Activated CD8-positive, alpha-beta memory T cell treated with anti-CD3 and anti-CD28 coated beads, Interleukin-2, amount 10 ng/mL, durations not matched to agents 7 days and 5 days (primary cell): ENCODE measurements at regions not wholly inside any gene's neighbourhood (a gene's known extent, or its start where the extent isn't known, plus 50 kb on each side); places are given as distances from the start of the nearest gene placed in this dataset.

Experiments used
- ATAC-seq: fragments of 150-1000 bp; cut with Tn5 transposase; one replicate; pipeline ENCODE4 v1.10.0; 2021; ENCODE audit warnings: moderate library complexity
- CTCF ChIA-PET: fragments of 350-600 bp; sonication (Branson Sonifier 250); formaldehyde crosslinking; loops from one replicate; lab custom pipeline; 2021; ENCODE audit warnings: antibody characterized with exemption; lab: Charles Lee
- DNase-seq: peaks from one replicate; pipeline ENCODE4 v3.0.0-alpha.2; 2020
- H3K27ac Mint-ChIP-seq: one replicate; pipeline ENCODE4 v1.8.0; 2021; ENCODE audit warnings: mild to moderate bottlenecking, mixed read lengths
- H3K27me3 Mint-ChIP-seq: one replicate; pipeline ENCODE4 v1.8.0; 2021; ENCODE audit warnings: mixed read lengths
- H3K36me3 Mint-ChIP-seq: one replicate; pipeline ENCODE4 v1.8.0; 2021; ENCODE audit warnings: mild to moderate bottlenecking, mixed read lengths
- H3K4me1 Mint-ChIP-seq: one replicate; pipeline ENCODE4 v1.8.0; 2021; ENCODE audit warnings: mixed read lengths
- H3K4me3 Mint-ChIP-seq: one replicate; pipeline ENCODE4 v1.8.0; 2021; ENCODE audit warnings: mild to moderate bottlenecking, moderate library complexity, mixed read lengths
- H3K9me3 Mint-ChIP-seq: one replicate; pipeline ENCODE4 v1.8.0; 2022; ENCODE audit warnings: low read depth, mixed read lengths

GRCh38 chr2:217621391-217621801 is 381.4 kb downstream of the TNS1 start:
- no peak overlapping the region for H3K4me3 Mint-ChIP-seq
- H3K27ac Mint-ChIP-seq: no peak overlapping the region

GRCh38 chr2:217618744-217619143 is 384.1 kb downstream of the TNS1 start:
- CTCF ChIA-PET: no interaction called here
- H3K27me3 Mint-ChIP-seq: peaks cover 2% of the 10 kb centered on the region
- no peaks in the 10 kb centered on the region for H3K4me1 Mint-ChIP-seq
- no peaks in the 10 kb centered on the region for H3K9me3 Mint-ChIP-seq
- ATAC-seq: no peak
- no peak overlapping the region for H3K27ac Mint-ChIP-seq
- H3K36me3 Mint-ChIP-seq: no peaks in the 10 kb centered on the region
- no peak overlapping the region for H3K4me3 Mint-ChIP-seq
- DNase-seq: no peak

More at GRCh38 chr2:217621391-217621801, 381.4 kb downstream of the TNS1 start:
- H3K27me3 Mint-ChIP-seq: peaks cover 2% of the 10 kb centered on the region
- no peaks in the 10 kb centered on the region for H3K36me3 Mint-ChIP-seq
- DNase-seq (no peak), ATAC-seq (no peak)
- H3K4me1 Mint-ChIP-seq: no peaks in the 10 kb centered on the region
- H3K9me3 Mint-ChIP-seq: no peaks in the 10 kb centered on the region
- CTCF ChIA-PET: interaction anchor here (0.6 kb wide), 1 partner anchor 101 kb away, joined by 3 read pairs; no protein-coding TSS in a partner anchor

GRCh38 chr2:217617616-217618022 is 385.2 kb downstream of the TNS1 start:
- Mint-ChIP-seq H3K36me3 (no peaks in the 10 kb centered on the region), H3K9me3 (no peaks in the 10 kb centered on the region), H3K4me3 (no peak overlapping the region), H3K27ac (no peak overlapping the region), H3K27me3 (peaks cover 2% of the 10 kb centered on the region), H3K4me1 (no peaks in the 10 kb centered on the region)
- ATAC-seq (no peak), DNase-seq (no peak)
- CTCF ChIA-PET: no interaction called here

- Mint-ChIP-seq H3K27me3 (peaks cover 2% of the 10 kb centered on the region), H3K4me3 (no peak overlapping the region), H3K4me1 (no peaks in the 10 kb centered on the region), H3K36me3 (no peaks in the 10 kb centered on the region), H3K9me3 (no peaks in the 10 kb centered on the region), H3K27ac (no peak overlapping the region)
- CTCF ChIA-PET: no interaction called here
- no peak for DNase-seq
- ATAC-seq: no peak
Measured at GRCh38 chr2:217616936-217617335, 385.9 kb downstream of the TNS1 start.

GRCh38 chr2:217615171-217615570 is 387.6 kb downstream of the TNS1 start:
- H3K9me3 Mint-ChIP-seq: no peaks in the 10 kb centered on the region
- no peaks in the 10 kb centered on the region for H3K27me3 Mint-ChIP-seq
- H3K4me3 Mint-ChIP-seq: no peak overlapping the region
- H3K4me1 Mint-ChIP-seq: peaks cover 14% of the 10 kb centered on the region
- ATAC-seq (no peak), DNase-seq (no peak)
- no peak overlapping the region for H3K27ac Mint-ChIP-seq
- CTCF ChIA-PET: no interaction called here
- H3K36me3 Mint-ChIP-seq: no peaks in the 10 kb centered on the region

GRCh38 chr2:217614498-217614897 is 388.3 kb downstream of the TNS1 start:
- DNase-seq (no peak), ATAC-seq (no peak)
- H3K27me3 Mint-ChIP-seq: no peaks in the 10 kb centered on the region
- CTCF ChIA-PET: no interaction called here
- no peak overlapping the region for H3K27ac Mint-ChIP-seq
- no peak overlapping the region for H3K4me3 Mint-ChIP-seq
- peaks cover 19% of the 10 kb centered on the region for H3K4me1 Mint-ChIP-seq
- no peaks in the 10 kb centered on the region for H3K36me3 Mint-ChIP-seq
- no peaks in the 10 kb centered on the region for H3K9me3 Mint-ChIP-seq

- H3K27ac Mint-ChIP-seq: no peak overlapping the region
- peaks cover 19% of the 10 kb centered on the region for H3K4me1 Mint-ChIP-seq
- DNase-seq (no peak), ATAC-seq (no peak)
- H3K27me3 Mint-ChIP-seq: no peaks in the 10 kb centered on the region
- CTCF ChIA-PET: no interaction called here
- H3K4me3 Mint-ChIP-seq: no peak overlapping the region
- H3K36me3 Mint-ChIP-seq: no peaks in the 10 kb centered on the region
- H3K9me3 Mint-ChIP-seq: no peaks in the 10 kb centered on the region
Measured at GRCh38 chr2:217614096-217614495, 388.7 kb downstream of the TNS1 start.

GRCh38 chr2:217612920-217613319 is 389.9 kb downstream of the TNS1 start:
- DNase-seq: no peak
- H3K4me3 Mint-ChIP-seq: no peak overlapping the region
- H3K9me3 Mint-ChIP-seq: no peaks in the 10 kb centered on the region
- H3K27ac Mint-ChIP-seq: no peak overlapping the region
- H3K4me1 Mint-ChIP-seq: peaks cover 19% of the 10 kb centered on the region
- ATAC-seq: no peak
- no peaks in the 10 kb centered on the region for H3K27me3 Mint-ChIP-seq
- CTCF ChIA-PET: no interaction called here
- no peaks in the 10 kb centered on the region for H3K36me3 Mint-ChIP-seq

- Mint-ChIP-seq H3K4me1 (peaks cover 19% of the 10 kb centered on the region), H3K9me3 (no peaks in the 10 kb centered on the region), H3K27me3 (no peaks in the 10 kb centered on the region), H3K4me3 (no peak overlapping the region), H3K36me3 (no peaks in the 10 kb centered on the region), H3K27ac (no peak overlapping the region)
- ATAC-seq (no peak), DNase-seq (no peak)
- CTCF ChIA-PET: no interaction called here
Measured at GRCh38 chr2:217612211-217612610, 390.6 kb downstream of the TNS1 start.

GRCh38 chr2:217611626-217612127 is 391.1 kb downstream of the TNS1 start:
- H3K4me3 Mint-ChIP-seq: no peak overlapping the region
- CTCF ChIA-PET: no interaction called here
- no peaks in the 10 kb centered on the region for H3K9me3 Mint-ChIP-seq
- DNase-seq (no peak), ATAC-seq (no peak)
- no peak overlapping the region for H3K27ac Mint-ChIP-seq
- H3K4me1 Mint-ChIP-seq: peaks cover 20% of the 10 kb centered on the region
- no peaks in the 10 kb centered on the region for H3K27me3 Mint-ChIP-seq
- H3K36me3 Mint-ChIP-seq: no peaks in the 10 kb centered on the region

GRCh38 chr2:217611056-217611455 is 391.7 kb downstream of the TNS1 start:
- H3K27ac Mint-ChIP-seq: peak overlapping the region; percentile 29
- CTCF ChIA-PET: no interaction called here
- H3K27me3 Mint-ChIP-seq: no peaks in the 10 kb centered on the region
- no peaks in the 10 kb centered on the region for H3K36me3 Mint-ChIP-seq
- no peak for ATAC-seq
- no peak overlapping the region for H3K4me3 Mint-ChIP-seq
- DNase-seq: no peak
- H3K9me3 Mint-ChIP-seq: no peaks in the 10 kb centered on the region
- peaks cover 25% of the 10 kb centered on the region for H3K4me1 Mint-ChIP-seq

- peak; percentile 51 for DNase-seq
- CTCF ChIA-PET: no interaction called here
- peak; percentile 68 for ATAC-seq
- Mint-ChIP-seq H3K27me3 (no peaks in the 10 kb centered on the region), H3K4me1 (peaks cover 25% of the 10 kb centered on the region), H3K4me3 (no peak overlapping the region), H3K27ac (peak overlapping the region; percentile 3), H3K9me3 (no peaks in the 10 kb centered on the region), H3K36me3 (no peaks in the 10 kb centered on the region)
Measured at GRCh38 chr2:217610401-217610814, 392.4 kb downstream of the TNS1 start.

GRCh38 chr2:217609952-217610351 is 392.8 kb downstream of the TNS1 start:
- Mint-ChIP-seq H3K4me3 (no peak overlapping the region), H3K27ac (no peak overlapping the region), H3K36me3 (no peaks in the 10 kb centered on the region), H3K9me3 (no peaks in the 10 kb centered on the region), H3K4me1 (peaks cover 25% of the 10 kb centered on the region), H3K27me3 (no peaks in the 10 kb centered on the region)
- ATAC-seq: peak; percentile 18
- CTCF ChIA-PET: no interaction called here
- DNase-seq: no peak

- H3K36me3 Mint-ChIP-seq: no peaks in the 10 kb centered on the region
- H3K9me3 Mint-ChIP-seq: no peaks in the 10 kb centered on the region
- DNase-seq: no peak
- CTCF ChIA-PET: no interaction called here
- H3K4me3 Mint-ChIP-seq: no peak overlapping the region
- peaks cover 22% of the 10 kb centered on the region for H3K4me1 Mint-ChIP-seq
- no peak overlapping the region for H3K27ac Mint-ChIP-seq
- no peak for ATAC-seq
- H3K27me3 Mint-ChIP-seq: no peaks in the 10 kb centered on the region
Measured at GRCh38 chr2:217606296-217606695, 396.5 kb downstream of the TNS1 start.
